GM19328 (cell line): ENCODE measurements at regions not wholly inside any gene's neighbourhood (a gene's known extent, or its start where the extent isn't known, plus 50 kb on each side); places are given as distances from the start of the nearest gene placed in this dataset.

ENCODE experiments used
- ATAC-seq: cut with Tn5 transposase; IDR thresholded peaks from one replicate; pipeline ENCODE4 v1.9.1; 2021; ENCODE audit warnings: mild to moderate bottlenecking, moderate library complexity; ENCODE audit not compliant: unreplicated experiment

DNA sequence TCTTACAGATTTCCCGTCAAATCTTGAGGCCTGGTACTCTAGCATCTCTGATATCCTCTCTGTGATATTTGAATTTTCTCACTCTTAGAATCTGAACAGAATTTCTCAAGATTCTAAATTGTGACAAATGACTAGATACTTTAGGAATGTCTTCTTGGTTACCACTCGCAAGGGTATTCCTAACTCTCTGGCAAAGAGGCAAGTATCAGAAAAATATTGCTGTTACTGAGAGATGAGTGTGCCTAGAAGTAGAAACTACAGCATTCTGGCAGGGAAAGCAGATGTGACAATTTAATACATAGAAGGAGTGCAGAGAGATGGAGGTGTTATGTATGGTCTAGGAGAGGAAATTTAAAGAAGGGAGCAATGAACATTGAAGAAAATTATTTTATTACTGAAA lies 467.8 kb downstream of the LRIG3 start:
- ATAC-seq: no peak

DNA sequence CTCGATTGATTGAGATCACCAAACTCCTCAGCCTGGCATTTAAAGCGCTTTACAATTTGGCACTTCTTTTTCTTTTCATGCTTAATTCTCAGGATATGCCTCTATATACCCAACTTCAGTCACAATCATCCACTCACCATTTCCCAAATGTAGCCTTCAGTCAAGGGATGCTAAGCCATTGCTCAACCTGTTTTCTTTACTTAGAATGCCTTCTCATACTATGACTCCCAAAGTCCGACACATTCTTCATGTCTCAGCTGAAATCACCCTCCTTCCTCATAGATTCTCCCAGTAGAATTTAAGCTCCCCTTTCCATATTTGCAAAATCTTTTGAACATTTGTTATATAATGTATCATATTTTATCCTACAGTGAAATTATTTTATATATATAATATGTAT lies 467.0 kb downstream of the LRIG3 start:
- ATAC-seq: no peak

DNA sequence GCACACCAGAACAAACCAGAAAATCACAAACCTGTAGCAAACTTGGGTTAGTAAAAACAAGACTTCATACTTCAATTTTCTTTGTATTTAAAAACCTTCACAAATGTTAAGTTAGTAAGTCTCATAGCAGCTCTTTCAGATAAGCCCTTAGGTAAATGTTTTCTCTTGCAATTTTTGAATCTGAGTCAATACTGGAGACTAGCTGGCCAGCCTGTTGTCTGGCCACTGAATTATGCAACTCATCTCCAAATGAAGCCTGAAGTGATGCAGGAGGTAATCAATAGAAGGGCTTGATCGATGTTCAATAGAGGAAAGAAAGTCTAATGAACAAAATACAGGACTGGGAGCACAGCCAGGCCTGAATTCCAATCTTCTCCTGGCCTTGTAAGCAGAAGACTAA lies 465.2 kb downstream of the LRIG3 start:
- no peak for ATAC-seq

DNA sequence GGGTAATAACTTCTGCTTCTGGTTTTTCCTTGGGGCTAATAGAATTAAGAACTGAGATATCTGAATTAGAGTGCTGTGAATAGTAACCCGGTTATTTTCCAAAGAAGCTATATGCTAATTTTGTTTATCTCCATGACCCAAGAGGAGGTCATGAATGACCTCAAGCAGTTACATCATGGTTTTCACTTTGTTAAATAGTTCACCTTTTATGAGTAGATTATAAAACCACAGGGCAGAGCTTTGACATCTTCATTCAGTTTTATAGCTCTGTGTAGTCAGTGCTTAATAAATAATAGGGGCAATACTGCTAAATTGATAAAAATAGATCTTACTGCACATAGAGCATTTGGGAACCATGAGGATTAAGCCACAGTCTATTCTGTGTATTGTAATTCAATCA lies 462.2 kb downstream of the LRIG3 start:
- no peak for ATAC-seq

DNA sequence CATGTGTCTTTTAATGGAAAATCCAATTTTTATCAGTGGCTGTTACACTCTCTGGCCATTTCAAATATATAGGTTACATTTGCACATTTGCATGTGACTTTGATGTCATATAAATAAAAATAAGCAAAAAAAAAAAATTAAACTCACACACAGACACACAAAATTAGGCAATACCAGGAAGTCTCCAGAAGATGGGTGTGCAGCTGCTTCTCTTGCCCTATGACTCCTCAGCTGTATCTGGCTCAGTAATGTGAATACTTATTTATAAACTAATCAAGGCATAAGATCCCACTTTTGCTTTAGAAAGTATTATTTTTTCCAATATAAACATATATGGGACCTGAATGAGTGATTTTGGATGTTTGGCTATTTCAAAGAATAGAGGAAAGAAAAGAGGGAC lies 461.1 kb downstream of the LRIG3 start:
- no peak for ATAC-seq

DNA sequence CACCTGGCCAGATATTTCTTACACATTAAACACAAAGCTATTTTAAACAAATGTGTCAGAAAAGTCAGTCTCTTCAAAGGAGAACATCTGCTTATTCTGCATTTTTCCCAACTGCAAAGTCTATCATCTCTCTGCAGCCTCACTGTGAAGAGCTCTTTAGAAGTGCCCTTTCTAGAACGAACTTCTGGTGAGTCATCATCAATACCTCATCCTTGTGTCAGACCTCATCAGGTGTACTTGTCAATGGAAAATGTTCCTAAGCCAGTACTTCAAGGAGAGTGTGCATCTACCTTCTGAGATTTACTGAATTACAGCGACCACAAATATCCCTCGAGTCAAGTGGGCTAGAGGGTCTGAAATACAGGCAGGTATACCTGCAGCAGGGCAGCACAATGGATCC lies 457.3 kb downstream of the LRIG3 start:
- no peak for ATAC-seq

DNA sequence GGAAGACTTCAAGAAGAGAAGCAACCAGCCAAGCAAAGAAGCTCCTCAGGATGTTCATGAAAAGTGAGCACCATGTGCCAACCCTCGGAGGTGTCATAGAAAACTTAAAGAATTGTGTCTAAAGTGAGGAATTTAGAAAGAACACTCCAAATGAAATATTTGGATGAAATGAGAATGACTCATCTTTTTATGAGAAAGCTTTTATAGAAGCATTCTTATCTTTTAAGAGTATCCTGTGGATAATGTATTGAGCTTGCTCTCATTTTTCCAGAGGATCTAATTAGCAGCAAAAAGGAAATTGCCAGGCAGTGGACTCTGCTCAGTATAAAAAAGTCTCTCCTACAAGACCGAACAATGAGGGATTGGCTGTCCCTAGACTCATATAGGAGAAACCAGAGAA lies 454.9 kb downstream of the LRIG3 start:
- ATAC-seq: no peak

DNA sequence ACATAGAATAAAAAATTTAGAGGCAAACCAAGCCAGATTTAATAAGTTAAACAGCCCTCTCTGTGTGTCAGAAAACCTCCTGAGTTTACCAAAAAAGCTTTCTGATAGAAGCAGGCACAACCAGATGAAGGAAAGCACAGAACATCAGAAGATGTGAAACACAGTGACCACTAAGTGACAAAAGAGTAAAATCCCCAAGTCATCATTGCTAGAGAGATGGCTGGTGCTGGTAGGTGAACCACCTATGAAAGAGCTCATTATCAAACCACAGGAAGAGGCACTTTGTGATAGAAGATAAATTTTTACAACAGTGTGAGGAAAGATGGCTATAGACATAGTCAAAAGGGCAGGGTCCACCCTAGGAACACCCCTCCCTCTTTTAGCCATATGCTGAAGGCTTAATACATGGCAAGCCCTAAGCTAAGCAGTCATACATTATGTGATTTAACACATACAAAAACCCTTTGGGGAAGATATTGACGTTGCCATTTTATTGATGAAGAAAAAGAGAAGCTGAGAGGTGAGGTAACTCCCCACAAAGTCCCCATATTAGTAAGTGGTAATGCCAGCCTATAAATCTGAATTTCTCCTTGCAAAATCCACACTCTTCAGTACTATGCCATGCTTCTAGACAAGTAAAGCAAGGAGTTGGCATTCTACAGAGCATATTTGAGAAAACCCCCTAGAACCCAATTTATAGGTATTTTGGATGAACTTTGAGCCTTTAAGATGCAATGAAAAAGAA lies 449.9 kb downstream of the LRIG3 start:
- no peak for ATAC-seq

DNA sequence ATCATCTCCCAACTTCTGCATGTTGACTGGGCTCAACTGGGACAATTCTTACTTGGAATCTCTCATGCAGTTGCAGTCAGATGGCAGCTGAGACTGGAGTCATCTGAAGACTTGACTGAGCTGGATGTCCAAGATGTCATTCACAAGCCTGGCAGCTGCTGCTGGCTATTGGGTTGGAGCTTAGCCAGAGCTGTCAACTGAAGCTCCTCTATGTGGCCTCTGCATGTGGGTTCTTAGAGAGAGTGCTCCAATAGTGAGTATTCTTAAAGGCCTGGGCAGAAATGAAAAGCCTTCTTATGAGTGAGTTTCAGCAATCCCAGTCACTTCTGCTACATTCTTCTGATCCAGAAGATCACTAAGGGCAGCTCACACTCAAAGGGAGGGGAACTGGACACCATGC lies 440.9 kb downstream of the LRIG3 start:
- ATAC-seq: no peak

DNA sequence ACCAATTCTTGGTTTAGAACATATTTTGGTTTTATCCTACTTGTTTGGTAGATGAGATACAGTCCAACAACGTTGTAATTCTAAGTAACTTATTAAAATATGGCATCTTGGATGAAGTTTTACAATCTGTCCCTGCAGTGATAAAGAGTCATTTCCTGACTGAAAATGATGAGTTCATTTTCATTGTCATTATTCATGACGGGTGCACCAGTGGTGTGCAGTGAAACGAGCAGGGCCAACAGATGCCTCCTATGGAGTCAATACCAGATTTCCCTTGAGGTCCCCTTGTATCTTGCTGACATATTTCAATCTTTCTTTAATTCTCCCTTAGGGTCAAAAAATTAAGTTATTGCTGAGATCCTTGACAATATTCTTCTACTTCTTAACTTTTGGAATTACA lies 438.5 kb downstream of the LRIG3 start:
- ATAC-seq: no peak

DNA sequence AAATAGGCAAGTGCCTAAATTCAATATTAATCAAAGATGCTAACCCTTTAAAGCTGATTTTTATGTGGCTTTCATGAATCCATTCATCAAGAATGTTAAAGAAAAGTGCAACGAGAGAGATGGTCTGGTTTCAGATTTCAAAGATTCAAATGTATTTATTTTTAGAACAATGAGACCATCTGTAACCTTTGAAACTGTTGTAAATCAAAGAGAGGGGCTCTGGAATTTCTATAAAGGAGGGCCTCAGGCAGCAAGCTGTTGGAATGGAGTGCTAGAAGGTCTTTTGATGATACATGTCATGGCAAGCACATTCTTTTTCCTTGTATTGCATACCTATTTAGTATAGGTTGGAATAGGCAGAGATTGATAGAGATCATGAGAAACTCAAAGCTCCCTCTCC lies 433.0 kb downstream of the LRIG3 start:
- ATAC-seq: no peak

DNA sequence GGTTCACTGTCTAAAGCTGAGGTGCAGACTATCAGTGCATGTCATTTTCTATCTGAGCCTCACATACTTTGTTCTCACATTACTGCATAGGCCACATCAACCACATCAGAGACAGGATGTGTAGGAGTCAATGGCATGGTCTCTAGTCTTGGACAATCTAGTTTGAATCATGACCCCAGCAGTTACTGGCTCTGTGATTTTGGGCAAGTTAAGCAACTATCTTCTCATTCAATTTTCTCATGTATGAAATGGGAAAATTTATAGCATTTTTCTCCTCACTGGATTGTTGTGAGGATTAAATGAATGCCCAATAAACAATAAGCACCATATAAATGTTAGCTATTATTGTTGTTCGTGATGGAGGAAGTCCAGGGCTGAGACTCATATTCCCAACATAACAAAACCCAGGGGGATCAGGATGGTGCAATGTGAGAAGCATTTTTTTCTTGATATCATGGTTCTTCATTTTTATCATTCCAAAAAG lies 432.6 kb downstream of the LRIG3 start:
- no peak for ATAC-seq

DNA sequence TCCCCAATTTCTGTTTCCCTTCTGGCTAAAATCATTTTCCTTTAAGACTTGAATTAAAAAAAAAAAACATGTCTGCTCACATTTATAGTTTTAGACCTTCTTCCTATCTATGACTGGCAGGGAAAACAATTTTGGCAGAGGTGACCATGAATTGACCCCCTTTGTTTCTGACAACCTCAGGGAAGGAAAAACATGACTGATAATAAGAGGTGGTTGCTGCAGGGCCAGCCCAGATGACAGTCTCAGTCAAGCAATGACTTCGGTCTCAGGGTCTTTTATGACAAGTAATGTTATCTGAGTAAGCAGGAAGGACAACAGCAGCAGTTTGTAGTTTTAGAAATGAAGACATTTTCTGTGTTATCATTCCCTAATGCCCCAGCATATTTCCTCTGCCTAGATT lies 430.9 kb downstream of the LRIG3 start:
- ATAC-seq: no peak

DNA sequence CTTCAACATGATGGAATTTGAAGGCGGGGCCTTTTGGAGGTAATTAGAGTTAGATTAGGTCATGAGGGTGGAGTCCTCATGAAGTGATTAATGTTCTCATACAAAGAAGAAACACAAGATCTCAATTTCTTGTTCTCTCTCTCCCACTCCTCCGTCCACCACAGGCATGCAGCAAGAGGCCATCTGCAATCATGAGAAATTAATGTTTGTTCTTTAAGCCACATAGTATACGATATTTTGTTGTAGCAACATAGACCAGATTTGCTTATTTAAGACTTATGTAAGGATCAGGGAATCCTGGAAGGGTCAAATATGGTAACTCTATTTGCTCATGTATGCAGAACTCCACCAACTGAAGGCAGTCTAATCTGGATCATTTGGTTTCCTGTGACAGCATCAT lies 429.0 kb downstream of the LRIG3 start:
- no peak for ATAC-seq

DNA sequence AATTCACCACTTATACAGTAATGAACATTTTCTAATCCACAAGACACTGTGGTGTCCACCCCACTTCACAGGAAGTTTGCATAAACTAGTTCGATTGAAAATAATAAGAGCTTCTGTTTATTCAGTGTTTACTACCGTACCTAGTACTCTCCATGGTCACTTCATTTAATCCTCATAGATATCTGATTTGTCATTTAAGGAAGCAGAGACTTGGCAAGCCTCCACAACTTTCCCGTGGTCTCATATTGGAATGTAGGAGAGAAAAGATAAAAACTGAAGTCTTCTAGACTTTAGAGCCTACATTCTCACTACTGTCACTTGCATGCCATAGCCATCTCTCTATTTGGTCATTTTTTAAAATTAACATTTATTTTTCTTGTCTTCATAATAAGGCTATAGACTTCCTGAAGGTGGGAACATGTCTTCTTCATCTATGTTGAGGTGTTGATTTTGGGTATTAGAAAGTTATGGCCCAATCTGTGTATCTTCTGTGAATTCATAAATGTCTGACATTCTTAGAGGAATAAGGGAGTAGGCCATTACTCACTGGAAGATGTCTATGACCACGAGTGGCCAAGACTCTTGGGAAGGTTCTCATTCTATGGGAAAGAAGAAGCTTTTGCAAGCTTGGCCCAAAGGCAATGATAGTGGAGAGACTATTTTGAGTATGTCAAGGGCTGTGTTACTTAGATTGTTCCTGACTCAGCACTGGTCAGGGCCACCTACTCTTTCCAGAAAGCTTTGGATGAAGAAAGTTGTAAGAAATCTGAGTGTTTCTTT lies 423.7 kb downstream of the LRIG3 start:
- ATAC-seq: no peak

DNA sequence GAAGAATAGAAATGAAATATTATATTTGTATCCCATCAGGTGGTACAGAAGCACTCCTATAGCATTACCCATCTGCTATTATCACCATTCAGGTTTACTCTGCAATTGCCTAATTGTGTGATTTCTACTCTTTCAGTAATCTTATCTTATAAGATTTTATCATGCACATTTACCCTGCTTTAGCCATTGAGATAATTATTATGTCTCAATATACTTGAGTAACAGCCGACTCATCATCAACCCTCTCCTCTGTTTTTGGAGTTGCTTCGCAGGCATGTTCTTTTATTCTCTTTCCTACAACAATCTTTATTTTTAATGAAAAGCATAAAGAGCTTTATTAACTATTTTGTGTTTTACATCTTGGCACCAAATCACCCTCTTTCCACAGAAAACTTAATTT lies 419.9 kb downstream of the LRIG3 start:
- no peak for ATAC-seq

DNA sequence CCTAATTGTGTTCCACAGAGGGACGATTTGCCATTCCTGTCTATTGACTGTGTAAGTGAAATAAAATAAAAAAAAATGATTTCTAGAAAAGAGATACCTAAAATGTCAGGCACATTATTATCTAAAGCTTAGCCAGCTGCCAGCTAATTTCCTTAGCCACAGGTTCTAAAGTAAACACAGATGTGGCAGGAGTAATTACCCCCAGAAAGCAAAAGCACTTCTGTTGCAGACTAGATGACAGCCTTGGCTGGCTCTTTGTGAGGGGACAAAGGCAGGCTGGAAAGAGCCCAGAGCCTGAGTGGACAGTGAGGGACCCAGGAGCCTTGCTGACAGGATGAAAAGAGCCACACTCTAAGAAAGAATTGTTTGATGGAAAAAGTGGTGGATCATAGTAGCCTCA lies 418.1 kb downstream of the LRIG3 start:
- ATAC-seq: no peak

DNA sequence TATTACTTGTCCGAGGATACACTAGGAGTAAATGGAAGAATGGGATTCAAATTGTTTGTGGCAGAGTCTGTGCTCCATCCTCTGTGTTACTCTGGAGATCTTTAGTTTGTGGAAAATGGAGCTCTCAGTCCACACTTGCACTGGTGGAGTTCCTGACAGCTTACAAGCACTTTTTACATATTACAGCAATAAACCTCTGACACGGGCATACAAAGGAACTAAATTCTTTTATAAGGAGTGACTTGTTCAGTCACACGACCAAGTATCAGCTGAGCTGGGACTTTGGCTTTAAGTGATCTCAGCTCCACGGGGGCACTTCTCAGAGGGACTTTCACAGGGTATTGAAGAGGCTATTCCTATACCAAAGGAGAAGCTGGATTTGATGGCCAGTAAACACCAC lies 417.5 kb downstream of the LRIG3 start:
- ATAC-seq: no peak

DNA sequence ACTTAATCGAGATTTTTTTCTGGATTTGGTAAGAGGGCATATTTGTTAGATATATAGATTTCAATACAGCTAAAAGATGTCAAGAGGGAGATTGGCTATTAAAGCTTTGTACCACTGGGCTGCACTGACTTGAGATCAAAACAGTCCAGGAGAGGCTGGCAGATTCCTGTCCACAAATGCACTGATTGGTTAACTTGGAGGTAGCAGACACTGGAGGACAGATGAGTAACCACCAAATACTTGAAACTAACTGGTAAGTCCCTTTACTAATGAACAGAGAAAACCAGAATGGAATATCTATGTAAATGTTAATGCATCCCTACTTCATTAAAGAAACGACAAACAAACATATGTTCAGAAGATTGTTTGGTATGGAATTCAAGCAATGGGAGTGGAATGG lies 416.6 kb downstream of the LRIG3 start:
- ATAC-seq: no peak

DNA sequence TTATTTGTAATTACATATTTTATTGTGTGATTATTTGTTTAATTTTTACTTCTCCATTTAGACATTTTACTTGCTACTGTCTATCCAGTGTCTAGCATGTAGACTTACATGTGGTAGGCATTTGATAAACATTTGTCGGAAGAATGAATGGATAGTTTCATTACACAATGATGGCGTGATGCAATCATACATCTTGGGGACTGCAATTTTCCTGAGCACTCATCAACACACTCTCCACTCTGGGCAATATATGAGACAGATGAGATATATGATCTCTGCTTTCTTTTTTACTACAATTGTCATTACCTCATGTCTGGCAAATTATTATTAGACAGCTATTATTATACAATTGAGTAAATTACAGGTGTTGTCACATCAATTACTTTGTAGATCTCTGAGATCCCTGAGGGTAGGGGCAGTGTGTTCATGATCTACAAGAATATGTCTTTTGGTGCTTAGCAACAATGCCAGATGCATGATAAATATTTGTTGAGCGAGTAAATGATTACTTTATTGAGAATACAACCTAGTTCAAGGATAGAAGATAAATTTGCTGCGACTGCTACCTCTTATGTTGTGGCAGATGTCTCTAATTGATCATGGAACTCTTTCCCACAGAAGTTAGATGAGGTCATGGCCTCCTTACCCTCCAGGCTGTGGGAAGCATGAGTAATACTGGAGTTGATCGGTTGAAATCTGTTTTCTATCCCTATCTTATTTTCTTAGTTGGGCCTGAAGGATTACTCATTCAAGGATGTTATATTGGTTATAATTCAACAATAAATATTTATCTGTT lies 416.0 kb downstream of the LRIG3 start:
- no peak for ATAC-seq

DNA sequence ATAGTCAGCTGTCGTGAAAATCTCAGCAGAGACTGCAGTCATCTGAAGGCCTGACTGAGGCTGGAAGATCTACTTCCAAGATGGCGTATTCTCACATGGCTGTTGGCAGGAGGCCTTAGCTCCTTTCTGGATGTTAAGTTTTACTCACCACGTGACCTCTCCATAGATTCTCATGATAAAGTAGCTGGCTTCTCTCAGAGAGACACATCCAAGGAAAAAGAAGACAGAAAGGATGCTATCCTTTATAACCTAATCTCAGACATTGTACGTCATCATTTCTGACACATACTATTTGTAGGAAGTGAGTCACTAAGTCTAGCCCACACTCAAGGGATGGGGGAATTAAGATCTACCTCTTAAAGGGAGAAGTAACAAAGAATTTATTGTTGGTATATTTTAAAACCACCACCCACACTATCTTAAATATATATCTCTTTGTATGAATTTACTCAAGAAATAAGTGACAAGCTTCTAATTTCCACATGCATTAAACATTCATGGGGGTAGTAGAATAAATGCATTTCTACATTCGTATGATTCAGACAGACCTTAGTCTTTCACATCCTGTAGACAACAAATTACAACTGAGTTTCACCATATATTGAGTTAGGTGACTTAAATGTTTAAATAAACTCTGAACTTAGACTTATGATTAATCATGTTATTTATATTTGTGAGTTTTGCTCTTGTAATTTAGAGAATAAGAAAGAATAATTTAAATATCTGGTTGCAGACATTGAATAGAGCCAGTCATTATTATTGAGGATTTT lies 411.0 kb downstream of the LRIG3 start:
- ATAC-seq: no peak
